Liver (tissue), 3 donors: ENCODE measurements at regions not wholly inside any gene's neighbourhood (a gene's known extent, or its start where the extent isn't known, plus 50 kb on each side); places are given as distances from the start of the nearest gene placed in this dataset.

ENCODE experiments used
- ATF3 ChIP-seq: IDR thresholded peaks from 2 replicates; pipeline ENCODE4 v1.6.1; 2016; ENCODE audit warnings: antibody characterized with exemption
- CTCF ChIP-seq: fragments of 150-350 bp; IDR thresholded peaks from 2 replicates; pipeline ENCODE4 v1.5.1; 2017; ENCODE audit warnings: improper control_type of control experiment, low read depth, low read length; ENCODE audit not compliant: missing input control
- HNF4G ChIP-seq: IDR thresholded peaks from 2 replicates; pipeline ENCODE4 v1.6.1; 2016; ENCODE audit warnings: antibody characterized with exemption
- NR2F2 ChIP-seq: IDR thresholded peaks from 2 replicates; pipeline ENCODE4 v1.6.1; 2016; ENCODE audit warnings: antibody characterized with exemption
- RAD21 ChIP-seq, 2 donors: IDR thresholded peaks; 2 replicates each; pipeline ENCODE4 v1.6.1; 2016; ENCODE audit warnings: antibody characterized with exemption in 2 of 2, mild to moderate bottlenecking in 2 of 2
- REST ChIP-seq: IDR thresholded peaks from 2 replicates; pipeline ENCODE4 v1.6.1; 2016; ENCODE audit warnings: antibody characterized with exemption, mild to moderate bottlenecking
- SP1 ChIP-seq: IDR thresholded peaks from 2 replicates; pipeline ENCODE4 v1.6.1; 2018; ENCODE audit warnings: antibody characterized with exemption, mild to moderate bottlenecking
- TAF1 ChIP-seq: conservative IDR thresholded peaks from 2 replicates; pipeline ENCODE4 v1.6.1; 2016; ENCODE audit warnings: antibody characterized with exemption, mild to moderate bottlenecking
- YY1 ChIP-seq: IDR thresholded peaks from 2 replicates; pipeline ENCODE4 v1.6.1; 2016; ENCODE audit warnings: antibody characterized with exemption, mild to moderate bottlenecking
- ZBTB33 ChIP-seq: IDR thresholded peaks from 2 replicates; pipeline ENCODE4 v1.6.1; 2016; ENCODE audit warnings: antibody characterized with exemption
- donor health status: healthy.
- donor health status: healthy.

DNA sequence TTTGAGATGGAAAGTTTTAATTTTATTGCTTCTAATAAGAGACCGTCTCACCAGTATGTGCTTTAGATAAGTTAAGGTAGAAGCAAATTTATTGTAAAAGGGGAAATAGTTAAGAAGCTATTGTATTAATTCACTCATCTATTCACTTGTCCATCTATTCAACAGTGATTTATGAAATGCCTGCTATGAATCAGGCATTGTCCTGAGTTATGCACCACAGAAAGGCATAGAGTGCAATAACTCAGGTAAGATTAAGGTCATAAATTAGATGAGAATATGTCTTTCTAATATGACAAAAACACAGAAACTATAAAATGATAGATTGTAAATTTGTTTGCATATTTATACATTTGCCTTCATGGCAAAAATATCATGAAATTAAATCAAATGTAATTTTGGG lies 379.3 kb upstream of the PCDH15 start:
- TF ChIP-seq TAF1 (no peak), CTCF (no peak), ZBTB33 (no peak), SP1 (no peak), REST (no peak), ATF3 (no peak), RAD21 (IDR thresholded peaks at IDR 0.05) (no peak), YY1 (no peak), NR2F2 (no peak), HNF4G (no peak)
